Renal cortical epithelial cell (primary cell): ENCODE measurements at regions not wholly inside any gene's neighbourhood (a gene's known extent, or its start where the extent isn't known, plus 50 kb on each side); places are given as distances from the start of the nearest gene placed in this dataset.

Experiments
- DNase-seq: peaks from one replicate; pipeline ENCODE4 v3.0.0-alpha.2; 2011; ENCODE audit warnings: low read depth

GRCh38 chr2:168375195-168375798 lies 80.8 kb upstream of the CERS6 start:
- no peak for DNase-seq

DNA sequence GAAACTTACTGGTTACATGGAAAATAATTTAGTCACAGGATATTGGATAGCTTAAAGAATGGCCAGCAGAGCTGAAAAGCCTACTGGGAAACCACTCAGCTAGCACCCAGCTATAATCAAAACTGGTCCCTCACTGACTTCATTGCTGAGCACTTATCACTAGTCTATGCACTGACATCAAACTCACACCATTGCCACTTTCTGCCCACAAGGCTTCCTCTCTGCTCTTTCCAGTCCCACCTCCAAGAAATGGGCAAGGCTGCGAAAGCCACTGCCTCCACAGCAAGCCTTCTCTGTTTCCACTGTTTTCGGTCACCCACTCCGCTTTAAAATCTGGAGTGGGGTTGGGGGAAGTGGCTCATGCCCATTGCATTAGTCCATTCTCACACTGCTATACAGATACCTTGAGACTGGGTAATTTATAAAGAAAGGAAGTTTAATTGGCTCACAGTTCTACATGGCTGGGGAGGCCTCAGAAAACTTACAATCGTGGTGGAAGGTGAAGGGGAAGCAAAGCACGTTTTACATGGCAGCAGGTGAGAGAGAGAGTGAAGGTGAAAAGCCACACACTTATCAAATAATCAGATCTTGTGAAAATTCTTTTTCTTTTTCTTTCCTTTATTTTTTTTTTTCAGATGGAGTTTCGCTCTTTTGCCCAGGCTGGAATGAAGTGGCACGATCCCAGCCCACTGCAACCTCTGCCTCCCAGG lies 77.0 kb upstream of the CERS6 start:
- DNase-seq: no peak

- no peak for DNase-seq
Observed at GRCh38 chr2:168380500-168380899, 75.6 kb upstream of the CERS6 start.

GRCh38 chr2:168392024-168392423 lies 64.0 kb upstream of the CERS6 start:
- DNase-seq: no peak

- no peak for DNase-seq
Observed at GRCh38 chr2:168392797-168393196, 63.3 kb upstream of the CERS6 start.

DNA sequence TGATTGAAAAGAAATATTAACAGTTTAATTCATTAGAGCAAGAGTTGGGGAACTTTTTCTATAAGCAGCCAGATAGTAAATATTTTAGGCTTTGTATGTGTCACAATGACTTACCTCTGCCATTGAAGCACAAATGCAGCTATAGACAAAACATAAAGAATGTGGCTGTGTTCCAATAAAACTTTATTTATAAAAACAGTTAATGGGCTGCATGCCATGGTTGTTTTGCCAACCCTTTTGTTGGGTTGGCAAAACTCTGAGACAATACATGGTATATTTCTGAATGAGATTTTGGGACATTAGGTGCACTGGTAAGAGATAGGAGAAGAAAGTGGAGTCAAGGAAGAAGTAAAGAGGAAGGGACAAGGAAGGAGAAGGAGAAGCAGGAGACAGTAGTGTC lies 61.8 kb upstream of the CERS6 start:
- DNase-seq: no peak

GRCh38 chr2:168396131-168396530 lies 59.9 kb upstream of the CERS6 start:
- no peak for DNase-seq

DNA sequence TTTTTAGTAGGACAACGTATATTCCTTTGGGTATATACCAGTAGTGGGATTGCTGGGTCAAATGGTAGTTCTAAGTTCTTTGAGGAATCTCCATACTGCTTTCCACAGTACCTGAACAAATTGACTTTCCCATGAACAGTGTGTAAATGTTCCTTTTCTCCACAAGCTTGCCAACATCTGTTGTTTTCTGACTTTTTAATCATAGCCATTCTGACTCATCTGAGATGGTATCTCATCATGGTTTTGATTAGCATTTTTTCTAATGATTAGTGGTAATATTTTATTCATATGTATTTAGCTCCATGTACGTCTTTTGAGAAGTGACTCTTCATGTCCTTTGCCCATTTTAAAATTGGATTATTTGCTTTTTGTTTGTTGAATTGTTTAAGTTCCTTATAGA lies 58.4 kb upstream of the CERS6 start:
- no peak for DNase-seq

GRCh38 chr2:168401048-168401556 lies 55.0 kb upstream of the CERS6 start:
- no peak for DNase-seq

GRCh38 chr2:168401771-168402170 lies 54.3 kb upstream of the CERS6 start:
- no peak for DNase-seq

DNA sequence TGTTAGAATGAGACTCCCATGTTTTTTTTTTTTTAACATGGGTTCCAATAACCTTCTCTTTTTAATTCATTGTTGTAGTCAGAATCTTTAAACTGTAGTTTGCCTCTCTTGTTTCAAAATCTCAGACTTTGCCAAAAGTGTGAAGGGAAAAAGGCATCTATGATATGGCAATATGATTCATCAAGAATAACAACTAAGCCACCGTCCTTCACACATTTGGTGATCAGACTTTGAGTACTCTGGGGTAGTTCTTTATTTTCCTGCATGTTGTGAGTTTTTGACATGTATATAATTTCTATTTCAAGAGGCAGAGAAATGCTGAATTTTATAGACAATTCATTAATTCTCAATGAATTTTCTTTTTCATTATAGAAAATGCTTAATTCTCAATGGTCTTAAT lies 53.5 kb upstream of the CERS6 start:
- DNase-seq: no peak

DNA sequence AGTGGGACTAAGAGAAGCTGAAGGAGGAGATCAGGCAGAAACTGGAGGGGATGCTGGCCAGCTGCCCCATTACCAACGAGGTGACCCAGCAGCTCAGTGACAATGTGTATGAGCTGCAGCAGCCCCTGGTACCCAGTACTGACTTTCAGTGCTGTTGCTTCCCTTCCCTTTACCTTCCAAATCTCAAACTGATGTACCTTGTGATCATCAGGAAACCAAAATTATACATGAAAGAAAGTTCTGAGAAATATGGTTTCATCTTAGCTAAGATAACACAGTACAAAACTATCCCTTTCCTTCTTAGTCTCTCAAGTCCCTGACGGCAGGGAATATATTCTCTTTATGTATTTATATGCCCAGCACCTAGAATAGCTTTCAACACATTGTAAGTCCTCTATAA lies 52.3 kb upstream of the CERS6 start:
- DNase-seq: no peak

DNA sequence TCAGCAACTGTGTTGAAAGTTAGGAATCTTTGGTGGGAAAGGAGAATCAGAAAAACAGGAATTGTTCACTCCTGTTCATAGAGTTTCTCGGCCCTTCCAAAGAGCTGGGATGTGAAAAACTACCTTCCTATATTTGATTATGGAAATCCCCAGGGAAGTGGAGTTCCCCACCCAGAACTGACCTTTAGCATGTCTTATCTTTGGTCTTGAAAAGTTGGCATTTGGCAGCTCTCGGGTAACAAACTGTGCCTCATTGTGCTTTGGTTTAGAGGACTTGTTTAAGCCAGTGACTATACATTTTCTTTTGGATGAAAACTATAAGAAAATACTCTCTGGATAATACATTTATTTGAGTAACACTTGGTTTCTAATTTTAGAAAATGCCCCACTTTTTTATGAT lies 51.3 kb upstream of the CERS6 start:
- DNase-seq: no peak
